GM12878 (cell line): ENCODE measurements at regions not wholly inside any gene's neighbourhood (a gene's known extent, or its start where the extent isn't known, plus 50 kb on each side); places are given as distances from the start of the nearest gene placed in this dataset.

Experiments
- ATAC-seq: fragments of 200-7000 bp; cut with Tn5 transposase; 3 replicates; pipeline ENCODE4 v1.9.1; 2020; ENCODE audit warnings: mild to moderate bottlenecking, moderate library complexity
- BruUV-seq: library from RNA; stranded (reverse); fragments of 400-500 nt; replicated peaks from 2 replicates; lab custom pipeline; 2021; lab: Mats Ljungman, UMichigan
- CTCF ChIA-PET: fragments of 300-600 bp; sonication (Branson Sonifier 250); formaldehyde crosslinking; extraction: SDS; loops from one replicate; lab custom pipeline; 2021; ENCODE audit warnings: inconsistent platforms; lab: Yijun Ruan, JAX
- POLR2A ChIA-PET: fragments of 350-600 bp; formaldehyde crosslinking; extraction: SDS; loops from one replicate; lab custom pipeline; 2021; ENCODE audit warnings: inconsistent platforms; lab: Charles Lee
- RAD21 ChIA-PET: fragments of 300-600 bp; sonication (Branson Sonifier 250); formaldehyde crosslinking; loops from one replicate; lab custom pipeline; 2023; ENCODE audit warnings: antibody characterized with exemption; ENCODE audit not compliant: unreplicated experiment; lab: Charles Lee
- SMC1A ChIA-PET: fragments of 300-600 bp; sonication (Branson Sonifier 250); formaldehyde crosslinking; loops from one replicate; lab custom pipeline; 2023; ENCODE audit not compliant: unreplicated experiment, uncharacterized antibody; lab: Charles Lee
- DNase-seq: peaks from one replicate; pipeline ENCODE4 v3.0.0-alpha.2; 2011; ENCODE audit warnings: low read depth, low spot score
- FAIRE-seq: peaks from 3 replicates; lab custom pipeline; 2011; peaks lifted over from hg19 to GRCh38; lab: Jason Lieb, UNC
- H2AFZ ChIP-seq: 2 replicates; pipeline ENCODE4 v1.6.0; 2011; ENCODE audit warnings: low read depth, low read length, control low read depth; ENCODE audit not compliant: control insufficient read depth
- H3K27ac ChIP-seq: 2 replicates; pipeline ENCODE4 v1.5.1; 2011; ENCODE audit warnings: control low read depth; ENCODE audit not compliant: control insufficient read depth, insufficient read depth
- H3K27me3 ChIP-seq, 2 experiments: replicated peaks in 1 of 2; 2 replicates each; pipeline versions ENCODE4 v1.6.0 to v1.6.1; 2011; ENCODE audit warnings: low read length in 1 of 2; ENCODE audit not compliant: control insufficient read depth in 2 of 2, insufficient read depth in 2 of 2
- H3K36me3 ChIP-seq, 2 experiments: 2 replicates each; pipeline ENCODE4 v1.5.1; 2011; ENCODE audit warnings: low read length in 1 of 2; ENCODE audit not compliant: control insufficient read depth in 2 of 2, insufficient read depth in 2 of 2
- H3K4me1 ChIP-seq: 2 replicates; pipeline ENCODE4 v1.6.1; 2011; ENCODE audit warnings: mild to moderate bottlenecking, low read length, moderate library complexity, mixed read lengths; ENCODE audit not compliant: control insufficient read depth, insufficient read depth
- H3K4me2 ChIP-seq: 2 replicates; pipeline ENCODE4 v1.6.0; 2011; ENCODE audit warnings: control low read depth; ENCODE audit not compliant: control insufficient read depth, insufficient read depth
- H3K4me3 ChIP-seq: fragments of 200-600 bp; sonication (generic); 2 replicates; pipeline ENCODE4 v1.5.1; 2016
- H3K79me2 ChIP-seq: 2 replicates; pipeline ENCODE4 v1.6.0; 2011; ENCODE audit warnings: low read length; ENCODE audit not compliant: control insufficient read depth, insufficient read depth
- H3K9ac ChIP-seq: 2 replicates; pipeline ENCODE4 v1.8.0; 2011; ENCODE audit warnings: low read length, control low read depth, mixed read lengths; ENCODE audit not compliant: control insufficient read depth, insufficient read depth
- H3K9me3 ChIP-seq: replicated peaks from 3 replicates; pipeline ENCODE4 v1.5.1; 2011; ENCODE audit warnings: mild to moderate bottlenecking, low read length; ENCODE audit not compliant: control insufficient read depth, insufficient read depth
- H4K20me1 ChIP-seq: 2 replicates; pipeline ENCODE4 v1.6.0; 2011; ENCODE audit not compliant: control insufficient read depth, insufficient read depth
- FOS ChIP-seq: IDR thresholded peaks from 3 replicates; pipeline ENCODE4 v1.6.1; 2011; ENCODE audit warnings: borderline replicate concordance; ENCODE audit not compliant: insufficient read length; ENCODE audit errors: extremely low read depth
- FOXM1 ChIP-seq: IDR thresholded peaks from 2 replicates; pipeline ENCODE4 v1.6.1; 2012; ENCODE audit warnings: low read depth, mild to moderate bottlenecking, inconsistent platforms, low read length, moderate library complexity
- MLLT1 ChIP-seq: fragments of 450-650 bp; IDR thresholded peaks from 2 replicates; pipeline ENCODE4 v1.6.1; 2016; ENCODE audit warnings: mild to moderate bottlenecking
- NFYA ChIP-seq: IDR thresholded peaks from 2 replicates; pipeline ENCODE4 v1.6.1; 2011; ENCODE audit warnings: low read depth, mild to moderate bottlenecking, low read length, improper control_type of control experiment, borderline replicate concordance
- PAX5 ChIP-seq: IDR thresholded peaks from 2 replicates; pipeline ENCODE4 v1.6.1; 2011; ENCODE audit warnings: low read depth, low read length, borderline replicate concordance
- PAX8 ChIP-seq: fragments of 450-650 bp; IDR thresholded peaks from 2 replicates; pipeline ENCODE4 v1.6.1; 2017; ENCODE audit warnings: mild to moderate bottlenecking, moderate library complexity
- RB1 ChIP-seq: fragments of 450-650 bp; formaldehyde crosslinking; IDR thresholded peaks from 2 replicates; pipeline ENCODE4 v1.6.1; 2017; ENCODE audit warnings: mild to moderate bottlenecking, borderline replicate concordance
- ZBED1 ChIP-seq: IDR thresholded peaks from 2 replicates; pipeline ENCODE4 v1.6.1; 2016; ENCODE audit warnings: borderline replicate concordance
- ZNF207 ChIP-seq: fragments of 450-650 bp; IDR thresholded peaks from 2 replicates; pipeline ENCODE4 v1.6.1; 2014; ENCODE audit warnings: antibody characterized with exemption, mild to moderate bottlenecking, borderline replicate concordance
- ZZZ3 ChIP-seq: IDR thresholded peaks from 2 replicates; pipeline ENCODE4 v1.6.1; 2011; ENCODE audit warnings: low read depth; ENCODE audit not compliant: control insufficient read depth, insufficient read length
- in situ Hi-C: fragments of 300-500 bp; cut with MboI; formaldehyde crosslinking; loops from 9 replicates; pipeline ENCODE4 v1.14.3; 2018; ENCODE audit warnings: mixed read lengths
- intact Hi-C: fragments of 100-400 bp; cut with micrococcal nuclease; formaldehyde crosslinking; loops from one replicate; pipeline ENCODE4 v1.14.2; 2022; ENCODE audit not compliant: unreplicated experiment

DNA sequence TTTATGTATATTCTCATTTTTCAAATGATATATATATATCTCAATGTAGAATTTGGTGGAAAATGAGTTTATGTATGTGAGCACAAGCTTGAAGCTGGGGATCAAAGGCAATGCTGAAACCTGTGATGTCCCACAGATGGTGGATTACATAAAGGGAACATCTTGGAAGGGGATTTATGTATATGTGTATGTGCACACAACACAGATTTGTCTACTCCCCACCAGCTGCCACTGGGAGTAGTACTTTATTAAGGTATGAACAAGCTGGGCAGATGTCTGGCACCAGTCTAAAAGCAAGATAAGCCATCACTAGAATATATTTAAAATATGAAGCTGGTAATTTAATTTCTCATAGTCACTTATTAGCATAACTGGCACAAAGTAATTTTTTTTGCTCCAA is 895.6 kb downstream of the SLC6A15 start (continued):
- TF ChIP-seq ZBED1 (no peak), PAX8 (no peak), MLLT1 (no peak), PAX5 (no peak), FOXM1 (no peak), ZNF207 (no peak), RB1 (no peak), FOS (no peak)
- TF ChIP-seq, all 136 proteins: peak for 0

- H3K79me2 ChIP-seq, result no peaks in the 10 kb centered on the region
- no peak overlapping the region for H3K4me3 ChIP-seq
- no peak for FAIRE-seq
- POLR2A ChIA-PET, result no interaction called here
- H2AFZ ChIP-seq, result no peak overlapping the region
- H3K27ac ChIP-seq, result no peak overlapping the region
- H3K9ac ChIP-seq, result no peak overlapping the region
- RAD21 ChIA-PET, result no interaction called here
- H3K9me3 ChIP-seq, result no peaks in the 10 kb centered on the region
- SMC1A ChIA-PET, result interaction anchor here (1.3 kb wide), 1 partner anchor 8 kb away, joined by 4 read pairs; no protein-coding TSS in a partner anchor
- no peaks in the 10 kb centered on the region for H3K27me3 ChIP-seq
- no peaks in the 10 kb centered on the region for H3K4me1 ChIP-seq
- in situ Hi-C loops, result no loop called here
- ATAC-seq, result no peak
- no peak for DNase-seq
- TF ChIP-seq NFYA (no peak), ZZZ3 (no peak)
- intact Hi-C loops, result no loop called here
- H4K20me1 ChIP-seq, result no peaks in the 10 kb centered on the region
- H3K4me2 ChIP-seq, result no peak overlapping the region
- CTCF ChIA-PET, result no interaction called here
- no peaks in the 10 kb centered on the region for H3K36me3 ChIP-seq
- BruUV-seq, result no TSS peak
Observed at GRCh38 chr12:83997423-83997822, 915.2 kb downstream of the SLC6A15 start.
